HL-60 (cell line): ENCODE measurements at regions not wholly inside any gene's neighbourhood (a gene's known extent, or its start where the extent isn't known, plus 50 kb on each side); places are given as distances from the start of the nearest gene placed in this dataset.

Experiments used
- CTCF ChIP-seq: IDR thresholded peaks from one replicate; pipeline ENCODE4 v1.5.1; 2011; ENCODE audit warnings: low read length, control low read depth, inconsistent platforms; ENCODE audit not compliant: insufficient read depth
- GABPA ChIP-seq: IDR thresholded peaks from 2 replicates; pipeline ENCODE4 v1.6.1; 2012; ENCODE audit warnings: low read depth
- POLR2AphosphoS5 ChIP-seq: IDR thresholded peaks from 2 replicates; pipeline ENCODE4 v1.6.1; 2012; ENCODE audit warnings: low read depth
- TF ChIP-seq, protein P1 (sequence below): IDR thresholded peaks from 2 replicates; pipeline ENCODE4 v1.6.1; 2012; ENCODE audit warnings: low read depth; ENCODE audit not compliant: insufficient replicate concordance

DNA sequence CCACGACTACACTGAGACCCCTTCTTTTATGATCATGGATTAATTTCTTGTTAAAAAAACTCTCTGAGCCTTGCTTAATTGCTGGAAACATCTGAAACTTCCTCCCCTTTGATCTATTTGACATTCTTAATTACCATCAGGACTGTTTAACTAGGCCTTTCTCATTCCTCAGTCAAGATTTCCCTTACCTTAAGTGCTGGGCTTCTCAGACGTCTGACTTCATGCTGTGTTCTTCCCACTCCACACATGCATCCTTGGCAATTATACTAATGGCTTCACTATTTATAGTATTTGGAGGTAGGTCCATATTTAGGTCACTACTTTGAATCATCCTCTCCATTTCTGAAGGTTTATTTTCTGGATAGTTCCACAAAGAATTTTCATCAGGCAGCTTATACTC is 341.3 kb upstream of the TMPRSS15 start:
- TF ChIP-seq CTCF, result no peak
- TF ChIP-seq POLR2AphosphoS5, result no peak
- TF ChIP-seq, protein P1, sequence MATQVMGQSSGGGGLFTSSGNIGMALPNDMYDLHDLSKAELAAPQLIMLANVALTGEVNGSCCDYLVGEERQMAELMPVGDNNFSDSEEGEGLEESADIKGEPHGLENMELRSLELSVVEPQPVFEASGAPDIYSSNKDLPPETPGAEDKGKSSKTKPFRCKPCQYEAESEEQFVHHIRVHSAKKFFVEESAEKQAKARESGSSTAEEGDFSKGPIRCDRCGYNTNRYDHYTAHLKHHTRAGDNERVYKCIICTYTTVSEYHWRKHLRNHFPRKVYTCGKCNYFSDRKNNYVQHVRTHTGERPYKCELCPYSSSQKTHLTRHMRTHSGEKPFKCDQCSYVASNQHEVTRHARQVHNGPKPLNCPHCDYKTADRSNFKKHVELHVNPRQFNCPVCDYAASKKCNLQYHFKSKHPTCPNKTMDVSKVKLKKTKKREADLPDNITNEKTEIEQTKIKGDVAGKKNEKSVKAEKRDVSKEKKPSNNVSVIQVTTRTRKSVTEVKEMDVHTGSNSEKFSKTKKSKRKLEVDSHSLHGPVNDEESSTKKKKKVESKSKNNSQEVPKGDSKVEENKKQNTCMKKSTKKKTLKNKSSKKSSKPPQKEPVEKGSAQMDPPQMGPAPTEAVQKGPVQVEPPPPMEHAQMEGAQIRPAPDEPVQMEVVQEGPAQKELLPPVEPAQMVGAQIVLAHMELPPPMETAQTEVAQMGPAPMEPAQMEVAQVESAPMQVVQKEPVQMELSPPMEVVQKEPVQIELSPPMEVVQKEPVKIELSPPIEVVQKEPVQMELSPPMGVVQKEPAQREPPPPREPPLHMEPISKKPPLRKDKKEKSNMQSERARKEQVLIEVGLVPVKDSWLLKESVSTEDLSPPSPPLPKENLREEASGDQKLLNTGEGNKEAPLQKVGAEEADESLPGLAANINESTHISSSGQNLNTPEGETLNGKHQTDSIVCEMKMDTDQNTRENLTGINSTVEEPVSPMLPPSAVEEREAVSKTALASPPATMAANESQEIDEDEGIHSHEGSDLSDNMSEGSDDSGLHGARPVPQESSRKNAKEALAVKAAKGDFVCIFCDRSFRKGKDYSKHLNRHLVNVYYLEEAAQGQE, result no peak
- no peak for TF ChIP-seq GABPA
